Activated naive CD8-positive, alpha-beta T cell treated with anti-CD3 and anti-CD28 coated beads, Interleukin-2, amount 50 U/mL, for 24 hours (primary cell): ENCODE measurements at regions not wholly inside any gene's neighbourhood (a gene's known extent, or its start where the extent isn't known, plus 50 kb on each side); places are given as distances from the start of the nearest gene placed in this dataset.

Experiments used
- ATAC-seq: fragments of 150-1000 bp; cut with Tn5 transposase; one replicate; pipeline ENCODE4 v1.10.0; 2021
- DNase-seq: peaks from one replicate; pipeline ENCODE4 v3.0.0; 2021
- H3K27ac Mint-ChIP-seq: one replicate; pipeline ENCODE4 v1.8.0; 2021; ENCODE audit warnings: mild to moderate bottlenecking, mixed read lengths
- H3K27me3 Mint-ChIP-seq: one replicate; pipeline ENCODE4 v1.8.0; 2021; ENCODE audit warnings: mixed read lengths
- H3K36me3 Mint-ChIP-seq: one replicate; pipeline ENCODE4 v1.8.0; 2021; ENCODE audit warnings: low read depth, mixed read lengths
- H3K4me1 Mint-ChIP-seq: one replicate; pipeline ENCODE4 v1.8.0; 2021; ENCODE audit warnings: mixed read lengths
- H3K4me3 Mint-ChIP-seq: one replicate; pipeline ENCODE4 v1.8.0; 2021; ENCODE audit warnings: mild to moderate bottlenecking, moderate library complexity, mixed read lengths
- H3K9me3 Mint-ChIP-seq: one replicate; pipeline ENCODE4 v1.8.0; 2021; ENCODE audit warnings: mixed read lengths

DNA sequence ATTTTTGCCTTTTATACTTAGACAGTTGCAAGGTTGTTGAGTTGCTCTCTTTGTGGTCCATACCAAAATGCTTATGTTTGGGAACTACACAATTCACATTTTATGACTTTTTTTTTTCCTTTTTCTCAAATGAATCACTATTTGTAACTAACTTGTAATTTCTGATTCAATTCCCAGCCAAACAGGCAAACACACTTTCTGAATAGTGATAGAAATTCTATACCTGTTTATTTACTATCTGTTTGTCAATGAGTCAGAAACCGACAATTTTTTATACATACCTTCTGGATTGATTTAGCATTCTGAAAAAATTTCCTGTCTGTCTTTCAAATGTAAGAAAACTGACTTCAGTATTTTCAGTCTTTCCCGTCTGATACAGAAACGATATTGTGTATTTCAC, 69.1 kb downstream of the MBL2 start:
- H3K4me1 Mint-ChIP-seq, result no peaks in the 10 kb centered on the region
- ATAC-seq (no peak), DNase-seq (no peak)
- H3K27ac Mint-ChIP-seq, result no peak overlapping the region
- no peaks in the 10 kb centered on the region for H3K27me3 Mint-ChIP-seq
- H3K4me3 Mint-ChIP-seq, result no peak overlapping the region
- no peaks in the 10 kb centered on the region for H3K36me3 Mint-ChIP-seq
- H3K9me3 Mint-ChIP-seq, result no peaks in the 10 kb centered on the region

DNA sequence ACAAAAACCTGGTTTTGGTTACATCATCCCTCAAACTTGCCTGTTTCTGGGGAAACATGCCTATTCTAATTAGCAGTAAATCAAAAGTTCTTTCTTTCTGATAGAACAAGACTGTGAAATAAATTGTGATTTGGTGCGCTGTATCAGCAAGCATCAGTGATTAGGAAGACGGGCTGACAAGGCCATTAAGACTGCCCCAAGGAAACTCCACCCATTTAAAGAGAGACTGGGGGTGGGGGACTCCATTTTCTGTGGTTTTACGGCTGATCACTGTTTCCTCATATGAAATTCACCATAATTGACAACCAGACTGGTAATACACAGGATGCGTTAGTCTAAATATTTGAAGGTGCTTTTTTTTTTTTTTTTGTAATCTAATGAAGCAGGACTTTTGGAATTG, 68.7 kb downstream of the MBL2 start:
- ATAC-seq (no peak), DNase-seq (no peak)
- Mint-ChIP-seq H3K4me3 (no peak overlapping the region), H3K9me3 (no peaks in the 10 kb centered on the region), H3K27me3 (no peaks in the 10 kb centered on the region), H3K4me1 (no peaks in the 10 kb centered on the region), H3K36me3 (no peaks in the 10 kb centered on the region), H3K27ac (no peak overlapping the region)

DNA sequence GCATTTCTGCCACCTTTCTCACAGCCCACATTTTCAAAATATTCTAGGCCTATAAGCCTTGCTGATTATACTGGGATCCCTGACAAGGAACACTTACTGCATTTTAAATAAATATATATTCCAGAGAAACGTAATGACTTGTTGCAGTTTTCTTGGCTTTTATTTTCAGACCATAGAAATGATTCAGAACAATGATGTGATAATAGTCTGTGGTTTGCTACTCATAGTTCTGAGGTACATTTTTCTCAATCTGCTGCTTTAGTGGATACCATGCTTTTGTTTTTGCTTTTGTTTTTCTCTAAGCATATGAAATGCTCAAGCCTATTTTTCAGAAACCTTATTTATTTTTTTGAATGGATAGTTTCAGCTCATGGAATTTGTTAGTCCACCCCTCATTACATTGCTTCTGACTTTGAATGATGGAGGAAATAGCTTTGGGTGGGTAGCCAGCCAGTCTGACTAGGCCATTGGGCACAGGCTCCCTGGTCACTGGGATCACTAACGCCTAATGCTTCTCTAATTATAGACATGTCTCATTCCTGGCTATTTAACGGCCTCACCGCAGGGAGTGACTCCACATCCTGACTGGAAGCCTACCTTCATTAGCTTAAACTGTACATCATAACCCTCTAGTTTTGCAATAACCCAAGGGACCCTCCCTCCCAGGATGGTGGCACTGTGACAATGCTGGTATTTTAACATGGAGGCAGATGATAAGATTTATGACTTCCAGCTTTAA, 66.1 kb downstream of the MBL2 start:
- DNase-seq (no peak), ATAC-seq (no peak)
- peaks cover 9% of the 10 kb centered on the region for H3K9me3 Mint-ChIP-seq
- H3K27me3 Mint-ChIP-seq, result no peaks in the 10 kb centered on the region
- no peaks in the 10 kb centered on the region for H3K4me1 Mint-ChIP-seq
- no peak overlapping the region for H3K27ac Mint-ChIP-seq
- H3K36me3 Mint-ChIP-seq, result no peaks in the 10 kb centered on the region
- no peak overlapping the region for H3K4me3 Mint-ChIP-seq
